ENCODE measurements at regions not wholly inside any gene's neighbourhood (a gene's known extent, or its start where the extent isn't known, plus 50 kb on each side); places are given as distances from the start of the nearest gene placed in this dataset.

DNA sequence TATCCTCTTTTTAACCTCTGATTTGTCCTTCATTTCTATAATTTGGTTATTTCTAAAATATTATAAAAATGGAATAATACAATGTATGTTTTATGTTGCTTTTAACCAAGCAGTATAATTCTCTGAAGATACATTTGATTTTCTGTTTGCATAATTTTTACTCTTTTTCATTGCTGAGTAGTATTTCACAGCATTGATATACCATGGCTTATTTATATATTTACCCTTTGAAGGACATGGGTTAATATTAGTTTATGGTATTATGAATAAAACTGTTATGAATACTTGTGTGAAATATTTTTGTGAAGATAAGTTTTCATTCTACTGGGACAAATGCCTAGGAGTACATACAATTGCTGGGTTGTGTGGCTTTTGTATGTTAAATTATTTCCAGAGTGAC is 748.6 kb downstream of the TENT5A start:
- Mint-ChIP-seq H3K4me3 (no peak overlapping the region), H3K27ac (no peak overlapping the region), H3K4me1 (ENCODE audit: low read depth) (0 out of 2 replicates have a peak, but pooled peaks cover 11% of the 10 kb centered on the region), H3K9me3 (peaks cover 6% of the 10 kb centered on the region), H3K36me3 (ENCODE audit: low read depth) (no peaks in the 10 kb centered on the region), H3K27me3 (ENCODE audit: insufficient read depth) (peaks cover 1% of the 10 kb centered on the region; the same call in 1 of the 2 replicates)
- TF ChIP-seq, protein P1, sequence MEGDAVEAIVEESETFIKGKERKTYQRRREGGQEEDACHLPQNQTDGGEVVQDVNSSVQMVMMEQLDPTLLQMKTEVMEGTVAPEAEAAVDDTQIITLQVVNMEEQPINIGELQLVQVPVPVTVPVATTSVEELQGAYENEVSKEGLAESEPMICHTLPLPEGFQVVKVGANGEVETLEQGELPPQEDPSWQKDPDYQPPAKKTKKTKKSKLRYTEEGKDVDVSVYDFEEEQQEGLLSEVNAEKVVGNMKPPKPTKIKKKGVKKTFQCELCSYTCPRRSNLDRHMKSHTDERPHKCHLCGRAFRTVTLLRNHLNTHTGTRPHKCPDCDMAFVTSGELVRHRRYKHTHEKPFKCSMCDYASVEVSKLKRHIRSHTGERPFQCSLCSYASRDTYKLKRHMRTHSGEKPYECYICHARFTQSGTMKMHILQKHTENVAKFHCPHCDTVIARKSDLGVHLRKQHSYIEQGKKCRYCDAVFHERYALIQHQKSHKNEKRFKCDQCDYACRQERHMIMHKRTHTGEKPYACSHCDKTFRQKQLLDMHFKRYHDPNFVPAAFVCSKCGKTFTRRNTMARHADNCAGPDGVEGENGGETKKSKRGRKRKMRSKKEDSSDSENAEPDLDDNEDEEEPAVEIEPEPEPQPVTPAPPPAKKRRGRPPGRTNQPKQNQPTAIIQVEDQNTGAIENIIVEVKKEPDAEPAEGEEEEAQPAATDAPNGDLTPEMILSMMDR (IDR thresholded peaks at IDR 0.05) = no peak
- no peak for DNase-seq

GRCh38 chr6:81003156-81003555 is 749.3 kb downstream of the TENT5A start:
- H3K36me3 Mint-ChIP-seq (ENCODE audit: low read depth) = no peaks in the 10 kb centered on the region
- H3K27ac Mint-ChIP-seq = no peak overlapping the region
- 0 out of 2 replicates have a peak, but pooled peaks cover 11% of the 10 kb centered on the region for H3K4me1 Mint-ChIP-seq (ENCODE audit: low read depth)
- peaks cover 1% of the 10 kb centered on the region; the same call in 1 of the 2 replicates for H3K27me3 Mint-ChIP-seq (ENCODE audit: insufficient read depth)
- TF ChIP-seq, protein P1 (IDR thresholded peaks at IDR 0.05) = no peak
- peaks cover 6% of the 10 kb centered on the region for H3K9me3 Mint-ChIP-seq
- H3K4me3 Mint-ChIP-seq = no peak overlapping the region
- DNase-seq = peak; percentile 19

DNA sequence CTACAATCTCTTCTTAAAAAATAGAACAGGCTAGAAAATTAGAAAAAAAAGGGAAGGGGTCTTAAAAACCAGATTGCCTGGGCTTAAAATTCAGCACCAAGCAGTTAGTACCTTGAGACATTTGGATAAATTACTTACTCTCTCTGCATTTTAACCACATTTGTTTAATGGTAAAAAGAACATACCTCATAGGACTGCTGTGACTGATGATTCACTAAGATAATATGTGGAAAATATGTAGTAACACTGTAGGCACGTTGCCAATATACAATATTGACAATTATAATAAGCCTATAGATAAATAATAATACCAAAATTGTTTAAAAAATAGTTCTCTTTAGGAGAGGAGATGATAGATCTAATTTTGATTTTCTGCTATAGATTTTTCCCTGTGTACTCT is 750.4 kb downstream of the TENT5A start:
- H3K9me3 Mint-ChIP-seq = peaks cover 6% of the 10 kb centered on the region
- TF ChIP-seq, protein P1 (IDR thresholded peaks at IDR 0.05) = no peak
- no peak overlapping the region for H3K4me3 Mint-ChIP-seq
- no peak for DNase-seq
- H3K4me1 Mint-ChIP-seq (ENCODE audit: low read depth) = 0 out of 2 replicates have a peak, but pooled peaks cover 11% of the 10 kb centered on the region
- H3K36me3 Mint-ChIP-seq (ENCODE audit: low read depth) = no peaks in the 10 kb centered on the region
- H3K27me3 Mint-ChIP-seq (ENCODE audit: insufficient read depth) = peaks cover 1% of the 10 kb centered on the region; the same call in 1 of the 2 replicates
- H3K27ac Mint-ChIP-seq = no peak overlapping the region

GRCh38 chr6:80991316-80991715 is 761.2 kb downstream of the TENT5A start:
- Mint-ChIP-seq H3K4me3 (no peak overlapping the region), H3K27me3 (ENCODE audit: insufficient read depth) (peaks cover 1% of the 10 kb centered on the region; the same call in 1 of the 2 replicates), H3K36me3 (ENCODE audit: low read depth) (no peaks in the 10 kb centered on the region), H3K4me1 (ENCODE audit: low read depth) (peaks cover 12% of the 10 kb centered on the region; the same call in 1 of the 2 replicates), H3K9me3 (no peaks in the 10 kb centered on the region), H3K27ac (no peak overlapping the region)
- TF ChIP-seq, protein P1 (IDR thresholded peaks at IDR 0.05) = no peak
- DNase-seq = no peak

DNA sequence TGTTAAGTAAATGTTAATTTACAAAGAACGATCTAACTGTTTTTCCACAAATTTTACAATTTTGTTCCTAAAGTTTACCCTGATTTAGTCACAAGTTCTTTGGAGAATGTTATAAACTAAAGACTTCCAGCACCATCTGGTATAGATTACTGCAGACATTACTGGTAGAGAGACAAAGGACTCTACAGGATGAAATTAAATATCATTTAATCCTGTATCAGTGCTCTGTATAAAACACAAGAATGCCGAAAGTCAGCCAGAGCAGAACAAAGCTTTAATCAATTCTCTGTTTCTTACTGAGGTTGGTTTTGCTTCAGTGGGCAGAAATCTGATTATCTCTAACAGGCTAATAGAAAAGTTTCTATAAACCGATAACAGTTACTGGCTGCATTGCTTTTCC is 763.6 kb downstream of the TENT5A start:
- Mint-ChIP-seq H3K4me1 (ENCODE audit: low read depth) (peaks cover 12% of the 10 kb centered on the region; the same call in 1 of the 2 replicates), H3K4me3 (no peak overlapping the region), H3K36me3 (ENCODE audit: low read depth) (no peaks in the 10 kb centered on the region), H3K27ac (no peak overlapping the region), H3K9me3 (no peaks in the 10 kb centered on the region), H3K27me3 (ENCODE audit: insufficient read depth) (no peaks in the 10 kb centered on the region; the same call in 1 of the 2 replicates)
- no peak for DNase-seq
- TF ChIP-seq, protein P1 (IDR thresholded peaks at IDR 0.05) = no peak
